HG02884 (cell line): ENCODE measurements at regions not wholly inside any gene's neighbourhood (a gene's known extent, or its start where the extent isn't known, plus 50 kb on each side); places are given as distances from the start of the nearest gene placed in this dataset.

ENCODE experiments used
- ATAC-seq: cut with Tn5 transposase; IDR thresholded peaks from one replicate; pipeline ENCODE4 v1.9.1; 2021; ENCODE audit warnings: mild to moderate bottlenecking, moderate library complexity; ENCODE audit not compliant: unreplicated experiment

DNA sequence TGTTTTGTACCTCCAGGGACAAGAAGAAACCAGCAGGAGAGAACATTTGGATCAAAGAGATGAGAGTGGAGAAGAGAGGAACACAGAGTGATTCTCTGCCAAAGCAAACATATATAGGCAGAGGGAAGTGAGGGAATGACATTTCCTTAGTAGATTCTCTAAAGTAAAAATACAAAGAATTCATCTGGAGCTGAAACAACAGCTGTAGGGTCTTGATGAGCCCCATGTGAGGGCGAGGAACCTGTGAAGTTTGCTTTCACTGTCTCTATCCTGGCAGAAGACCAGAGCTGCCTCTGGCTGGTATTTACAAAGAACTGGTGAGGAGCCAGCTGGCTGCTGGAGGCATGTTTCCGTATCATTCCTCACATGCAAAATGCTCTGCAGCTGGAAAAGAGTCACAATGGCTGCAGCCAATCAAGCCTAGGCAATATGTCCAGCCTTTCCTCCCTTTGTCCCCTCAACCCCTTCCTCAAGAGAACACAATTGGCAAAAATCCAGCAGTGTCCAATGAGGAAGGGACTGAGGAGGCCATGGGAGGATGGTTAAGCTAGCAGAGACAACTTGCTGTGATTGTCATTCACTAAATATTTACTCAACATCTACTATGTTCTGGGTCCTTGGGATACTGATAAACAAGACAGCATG, 122.5 kb downstream of the PHLDA1 start:
- ATAC-seq: no peak

DNA sequence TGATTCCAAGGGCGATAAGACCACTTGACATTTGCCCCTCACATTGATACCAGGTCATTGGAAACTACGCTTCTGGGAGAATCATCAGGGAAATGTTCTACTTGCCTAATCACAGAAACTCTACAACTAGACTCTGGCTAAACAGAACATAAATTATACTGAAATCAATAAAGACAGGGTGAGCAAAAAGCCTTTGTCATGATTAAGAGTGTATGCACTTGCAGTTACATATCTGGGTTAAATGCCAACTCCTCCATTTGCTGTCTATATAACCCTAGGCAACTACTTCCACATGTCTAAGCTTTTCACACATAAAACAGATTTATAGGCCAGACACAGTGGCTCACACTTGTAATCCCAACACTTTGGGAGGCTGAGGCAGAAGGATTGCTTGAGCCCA, 125.7 kb downstream of the PHLDA1 start:
- no peak for ATAC-seq

DNA sequence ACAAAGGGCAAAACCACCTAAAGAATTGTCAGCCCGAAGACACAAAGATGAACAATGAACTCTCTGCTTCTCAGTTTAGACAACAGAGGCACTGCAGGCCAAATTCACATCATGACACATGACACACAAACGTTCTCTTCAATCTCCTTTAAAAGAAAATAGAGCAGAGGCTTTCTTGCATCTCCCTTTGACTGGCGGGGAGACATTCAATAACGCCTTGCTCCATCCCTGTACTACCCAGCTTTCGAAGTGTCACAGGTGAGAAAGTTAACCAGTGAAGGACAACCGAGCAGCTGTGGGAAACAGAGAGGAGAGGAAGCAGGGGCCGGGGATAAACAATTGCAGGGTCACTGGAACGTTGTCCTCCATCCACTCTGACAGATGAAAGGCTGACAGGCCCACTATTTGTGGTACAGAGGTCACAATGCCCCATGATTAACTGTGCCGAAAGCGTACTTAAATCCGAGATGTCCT, 130.8 kb downstream of the PHLDA1 start:
- no peak for ATAC-seq

DNA sequence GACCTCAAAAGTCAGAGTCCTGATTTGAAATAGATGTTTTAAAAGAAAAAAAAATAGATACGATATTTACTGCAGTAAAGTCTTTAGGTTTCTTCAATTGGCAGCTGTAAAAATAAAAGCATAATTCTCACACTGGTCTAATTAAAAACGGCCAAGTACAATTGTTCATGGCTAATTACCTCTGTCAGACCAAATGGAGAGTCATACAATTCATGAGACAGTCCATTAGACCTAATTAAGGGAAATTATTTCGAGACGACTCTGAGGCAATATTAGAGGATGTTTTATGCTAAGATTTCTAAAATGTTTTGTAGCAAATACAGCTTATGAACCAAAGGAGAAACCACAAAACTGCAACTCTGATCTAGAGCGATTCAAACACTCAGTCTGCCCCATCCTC, 131.3 kb downstream of the PHLDA1 start:
- no peak for ATAC-seq

DNA sequence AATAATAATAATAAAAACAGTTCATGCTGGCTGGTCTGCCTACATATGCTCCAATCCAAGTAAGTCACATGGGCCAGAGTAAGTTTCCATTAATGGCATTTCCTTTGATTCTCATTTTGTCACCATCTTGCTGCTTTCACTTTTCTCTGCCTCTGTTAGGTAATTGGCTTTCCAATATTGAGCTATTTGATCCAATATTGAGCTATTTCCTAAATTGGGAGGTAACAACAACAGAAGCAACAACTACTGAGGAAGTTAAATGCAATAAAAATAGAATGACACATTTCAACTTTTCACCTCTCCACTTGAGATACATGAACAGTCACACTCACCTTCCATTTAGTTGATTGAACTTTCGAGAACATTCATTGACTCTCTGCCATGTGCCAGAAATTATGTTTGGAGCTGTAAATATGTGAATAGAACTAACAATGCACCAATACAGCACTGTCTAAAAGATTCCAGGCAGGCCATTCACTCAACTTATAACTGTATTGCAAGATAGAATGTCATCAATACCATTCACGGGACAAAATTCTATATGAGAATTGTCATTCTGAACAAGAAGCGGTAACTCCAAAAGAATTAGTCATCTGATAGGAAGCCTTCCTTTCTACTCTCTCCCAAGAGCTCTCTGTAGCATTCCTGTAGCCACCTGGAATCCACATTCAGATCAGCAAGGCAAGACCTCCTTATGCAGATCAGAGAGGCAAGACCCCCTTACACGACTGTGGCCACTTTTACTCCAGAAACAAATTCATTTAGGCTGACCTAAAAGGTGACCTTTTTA, 136.4 kb downstream of the PHLDA1 start:
- no peak for ATAC-seq

DNA sequence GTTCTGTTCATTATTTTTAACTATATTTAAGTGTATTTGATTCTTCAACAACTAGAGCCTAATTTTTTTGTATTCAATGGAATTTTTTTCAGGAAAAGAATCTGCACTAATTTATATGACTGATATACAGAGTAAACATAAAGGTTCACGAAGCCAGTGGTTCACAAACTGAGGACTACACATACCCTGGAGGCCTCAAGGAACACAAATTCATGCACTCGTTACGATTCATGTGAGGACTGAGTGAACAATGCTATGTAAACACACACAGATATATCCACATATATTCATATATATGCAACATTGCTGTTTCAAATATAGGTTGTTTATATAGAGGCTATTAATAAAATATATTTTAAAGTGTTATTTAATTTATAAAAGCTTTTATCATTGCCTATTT, 137.8 kb downstream of the PHLDA1 start:
- ATAC-seq: no peak

DNA sequence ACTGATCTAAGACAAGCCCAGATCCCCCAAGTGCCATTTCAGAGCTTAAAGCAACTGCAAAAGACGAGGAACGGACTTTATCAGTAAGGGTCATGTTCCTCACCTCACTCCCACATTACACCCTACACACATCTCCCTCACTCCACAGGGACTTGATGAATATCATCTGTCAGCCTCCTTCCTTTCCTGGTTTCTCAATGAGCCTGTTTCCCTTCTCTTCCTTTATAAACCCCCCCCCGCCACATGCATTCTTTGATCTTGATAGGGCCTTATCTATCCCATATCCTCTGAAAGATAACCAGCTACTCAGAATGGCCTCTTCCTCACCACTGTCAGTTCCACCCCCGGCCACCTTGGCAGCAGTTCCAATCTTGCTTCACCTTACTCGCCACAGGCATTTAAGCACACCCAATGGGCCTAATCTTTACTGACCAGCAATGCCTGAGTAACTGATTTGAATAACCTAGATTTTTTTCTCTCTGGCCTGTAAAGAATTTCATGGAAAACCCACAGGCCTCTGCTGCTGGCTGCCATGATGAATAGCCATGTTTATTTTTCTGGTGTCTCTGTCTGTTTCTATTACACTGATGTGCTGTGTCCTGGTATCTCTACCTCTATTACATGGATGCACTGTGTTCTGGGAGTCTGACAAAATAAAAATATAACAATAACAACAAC, 138.7 kb downstream of the PHLDA1 start:
- ATAC-seq: no peak

DNA sequence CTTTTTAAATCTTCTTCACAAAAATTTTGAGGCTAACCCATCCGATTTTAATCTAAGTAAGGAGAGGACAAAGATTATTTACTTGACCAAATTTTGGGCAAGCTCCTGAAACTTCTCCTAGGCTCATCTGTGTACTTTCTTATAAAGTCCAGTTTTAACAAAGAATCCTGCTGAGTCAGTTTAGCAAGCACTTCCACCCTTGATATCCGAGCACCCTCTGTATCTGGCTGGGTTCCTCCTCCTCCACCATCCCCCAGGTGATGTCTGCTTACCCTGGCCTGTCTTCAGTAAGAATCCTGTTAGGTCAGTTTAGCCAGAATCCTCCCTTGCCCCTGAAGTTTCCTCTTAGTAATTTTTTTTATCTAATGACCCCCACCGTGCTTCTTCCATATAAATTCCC, 140.5 kb downstream of the PHLDA1 start:
- no peak for ATAC-seq

DNA sequence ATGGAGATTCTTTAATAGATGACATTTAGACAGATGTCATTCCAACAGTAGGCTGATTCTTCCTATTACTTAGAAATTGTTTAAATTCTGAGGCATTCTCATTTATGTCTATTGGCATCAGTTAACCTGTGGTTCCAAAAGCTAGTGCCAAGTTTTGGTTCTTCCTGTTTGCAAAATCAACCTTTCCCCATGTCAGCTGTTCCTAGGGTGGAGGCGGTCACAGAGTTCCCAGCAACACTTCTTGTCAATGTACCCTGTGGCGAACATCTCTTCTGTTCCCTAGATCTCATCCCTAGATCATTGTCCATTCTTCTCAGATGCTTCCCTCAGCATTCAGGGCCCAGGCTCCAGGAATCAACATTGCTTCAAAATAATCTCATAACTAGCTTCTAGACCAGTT, 140.9 kb downstream of the PHLDA1 start:
- no peak for ATAC-seq

DNA sequence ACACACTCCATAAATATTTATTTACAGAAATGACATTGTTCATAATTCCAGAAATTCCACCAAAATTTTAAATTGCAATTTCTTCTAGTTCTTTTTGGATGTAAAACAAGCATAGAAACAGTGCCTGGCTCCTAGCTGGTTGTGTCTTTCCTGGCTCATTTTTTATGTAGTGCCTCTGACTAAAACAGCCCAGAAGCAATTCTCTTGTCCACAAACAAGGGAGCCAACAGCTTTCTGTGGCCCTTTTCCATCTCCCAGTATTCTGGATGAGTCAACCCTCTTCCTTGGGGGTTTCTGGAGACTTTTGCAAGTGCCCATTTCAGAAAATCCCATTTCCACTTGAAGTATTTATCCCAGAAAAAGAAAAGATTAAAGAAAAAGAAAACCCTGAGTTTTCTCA, 141.4 kb downstream of the PHLDA1 start:
- ATAC-seq: no peak

DNA sequence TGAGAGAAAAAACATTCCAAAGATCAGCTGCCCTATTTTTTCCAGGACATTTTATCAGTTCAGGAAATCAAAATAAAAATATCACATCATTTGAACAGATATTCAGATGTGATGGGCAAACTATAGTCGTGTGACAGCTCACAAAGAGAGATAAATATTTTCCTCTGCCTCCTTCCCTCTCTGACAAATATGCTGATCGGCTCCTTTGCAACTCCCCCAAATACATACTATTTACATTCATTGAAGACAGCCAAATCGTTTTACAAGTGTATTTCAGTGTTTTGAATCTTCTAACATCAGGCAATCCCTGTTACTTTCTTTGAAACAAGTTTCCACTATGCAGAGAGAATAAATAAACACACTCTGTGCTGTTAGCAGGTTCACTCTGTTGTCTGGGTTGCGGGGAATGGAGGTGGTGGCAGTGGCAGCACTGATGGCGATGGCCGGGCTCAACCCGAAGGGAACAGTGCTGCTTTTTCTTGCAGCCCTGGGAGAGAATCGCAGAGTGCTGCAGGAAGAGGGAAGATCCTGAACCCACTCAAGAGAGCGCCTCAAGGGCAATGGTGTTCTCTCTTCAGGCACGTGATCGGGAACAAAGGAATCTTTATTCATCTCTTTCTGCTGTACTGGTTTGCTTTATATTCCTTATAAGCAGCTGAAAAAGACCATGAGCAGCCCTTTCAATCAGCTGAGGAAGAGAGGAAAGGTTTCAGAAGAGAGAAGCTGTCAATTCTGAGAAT, 142.5 kb downstream of the PHLDA1 start:
- ATAC-seq: no peak

DNA sequence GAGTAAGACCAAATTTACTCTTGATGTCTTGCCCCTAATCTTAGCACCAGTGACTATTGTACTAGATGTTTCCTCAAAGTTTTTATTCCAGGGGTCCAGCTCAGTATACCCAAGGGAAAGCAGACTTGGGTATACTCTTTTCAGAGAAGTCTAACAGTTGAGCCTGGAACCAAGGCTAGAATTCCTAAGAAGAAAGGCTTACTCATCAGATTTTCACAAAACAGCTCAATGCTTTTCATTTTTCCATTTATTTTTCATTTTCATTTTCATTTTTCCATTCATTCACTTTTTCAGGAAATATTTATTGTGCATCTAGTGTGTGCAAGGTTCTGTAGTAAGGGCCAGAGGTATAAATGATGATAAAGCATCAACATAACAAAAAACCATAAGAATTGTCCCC, 143.2 kb downstream of the PHLDA1 start:
- ATAC-seq: no peak

DNA sequence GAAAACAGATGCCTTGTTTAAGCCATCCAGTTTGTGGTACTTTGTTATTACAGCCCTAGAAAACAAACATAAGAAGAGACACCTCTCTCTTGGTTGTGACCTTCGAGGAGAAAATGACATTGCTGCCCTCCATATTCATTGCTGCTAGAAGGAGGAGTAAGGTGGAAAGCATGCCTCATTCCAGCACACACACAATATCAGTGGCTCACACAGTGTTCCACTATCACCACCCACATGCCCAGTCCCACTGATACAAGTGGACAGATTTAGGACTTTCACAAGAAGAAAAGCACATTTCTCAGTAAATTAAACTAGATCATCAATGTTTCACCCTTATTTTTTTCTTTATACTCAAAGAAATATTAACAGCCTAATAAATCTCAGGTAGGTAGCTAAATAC, 143.6 kb downstream of the PHLDA1 start:
- no peak for ATAC-seq

DNA sequence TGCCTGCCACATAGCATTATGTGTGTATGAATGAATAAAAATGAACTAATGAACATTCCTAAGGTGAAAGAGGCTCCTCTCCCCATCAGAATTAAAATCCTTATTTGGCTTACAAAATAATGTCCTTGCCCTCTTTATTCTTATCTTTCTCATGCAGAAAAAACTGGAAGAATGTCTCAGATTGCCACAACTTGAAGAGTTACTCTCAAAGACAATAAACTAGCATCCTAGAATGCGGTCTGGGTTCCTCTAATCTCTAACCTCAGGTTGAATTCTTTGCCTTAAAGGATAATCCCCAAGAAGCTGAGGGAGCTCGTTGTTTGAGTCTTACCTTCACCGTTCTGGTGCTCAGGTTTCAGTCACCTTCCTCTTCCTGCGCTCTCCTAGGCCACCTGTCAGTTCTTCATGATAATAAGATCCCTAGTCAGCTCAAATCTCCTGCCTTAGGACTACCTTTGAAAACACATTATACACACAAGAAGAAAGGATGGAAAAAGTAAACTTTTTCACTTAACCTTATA, 147.1 kb downstream of the PHLDA1 start:
- ATAC-seq: no peak

DNA sequence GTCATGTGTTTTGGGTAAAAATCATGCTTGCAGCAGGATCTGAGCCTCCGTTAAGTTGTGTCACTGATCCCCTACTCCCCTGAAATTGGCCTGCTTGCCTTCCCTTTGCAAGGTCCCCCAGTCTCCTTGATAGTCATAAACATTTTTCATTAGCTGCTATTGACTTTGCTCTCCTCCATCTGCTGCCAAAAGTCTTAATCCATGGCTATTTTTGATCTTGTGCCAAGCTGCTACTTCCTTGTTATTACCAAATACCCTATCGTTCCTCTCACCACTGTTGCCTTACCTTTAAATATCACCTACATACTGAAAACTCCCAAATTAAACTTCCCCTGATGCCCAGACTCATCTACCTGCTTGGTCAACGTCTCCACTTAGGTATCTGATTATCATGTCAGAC, 148.3 kb downstream of the PHLDA1 start:
- ATAC-seq: no peak

DNA sequence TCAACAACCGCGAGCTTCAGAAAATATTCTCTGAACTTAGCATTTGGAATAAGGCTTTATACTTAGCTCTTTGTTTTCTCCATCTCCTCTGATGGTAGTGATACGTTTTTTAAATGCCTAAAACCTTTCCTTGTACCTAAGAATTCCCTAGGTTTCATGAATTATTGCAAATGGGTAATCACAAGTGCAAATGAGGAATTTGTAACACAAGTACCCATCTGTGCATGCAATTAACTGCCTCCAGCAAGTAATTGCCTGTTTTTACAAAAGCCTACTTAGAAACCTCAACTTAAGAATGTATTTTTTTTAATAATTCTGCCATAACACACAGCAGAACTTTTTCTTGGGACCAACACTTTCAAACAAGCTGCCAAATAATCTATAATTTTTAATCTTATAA, 149.2 kb downstream of the PHLDA1 start:
- no peak for ATAC-seq

DNA sequence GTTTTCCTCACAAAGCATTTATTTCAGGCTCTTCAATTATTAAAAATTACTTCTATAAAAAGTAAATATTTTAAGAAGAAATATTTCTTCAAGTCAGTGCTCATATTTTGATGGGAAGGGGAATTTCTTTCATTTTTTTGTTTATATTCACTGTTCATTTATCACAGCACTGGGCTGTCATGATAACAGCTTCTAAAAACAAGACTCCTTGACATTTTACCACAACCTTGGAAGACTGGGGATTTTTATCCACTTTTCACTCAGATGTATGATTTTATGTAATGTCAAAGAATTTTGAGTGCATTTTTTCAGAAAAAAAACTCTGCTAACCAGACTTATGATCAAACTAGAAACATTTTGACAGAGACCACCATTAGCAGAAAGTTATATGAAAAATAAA, 149.7 kb downstream of the PHLDA1 start:
- ATAC-seq: no peak

DNA sequence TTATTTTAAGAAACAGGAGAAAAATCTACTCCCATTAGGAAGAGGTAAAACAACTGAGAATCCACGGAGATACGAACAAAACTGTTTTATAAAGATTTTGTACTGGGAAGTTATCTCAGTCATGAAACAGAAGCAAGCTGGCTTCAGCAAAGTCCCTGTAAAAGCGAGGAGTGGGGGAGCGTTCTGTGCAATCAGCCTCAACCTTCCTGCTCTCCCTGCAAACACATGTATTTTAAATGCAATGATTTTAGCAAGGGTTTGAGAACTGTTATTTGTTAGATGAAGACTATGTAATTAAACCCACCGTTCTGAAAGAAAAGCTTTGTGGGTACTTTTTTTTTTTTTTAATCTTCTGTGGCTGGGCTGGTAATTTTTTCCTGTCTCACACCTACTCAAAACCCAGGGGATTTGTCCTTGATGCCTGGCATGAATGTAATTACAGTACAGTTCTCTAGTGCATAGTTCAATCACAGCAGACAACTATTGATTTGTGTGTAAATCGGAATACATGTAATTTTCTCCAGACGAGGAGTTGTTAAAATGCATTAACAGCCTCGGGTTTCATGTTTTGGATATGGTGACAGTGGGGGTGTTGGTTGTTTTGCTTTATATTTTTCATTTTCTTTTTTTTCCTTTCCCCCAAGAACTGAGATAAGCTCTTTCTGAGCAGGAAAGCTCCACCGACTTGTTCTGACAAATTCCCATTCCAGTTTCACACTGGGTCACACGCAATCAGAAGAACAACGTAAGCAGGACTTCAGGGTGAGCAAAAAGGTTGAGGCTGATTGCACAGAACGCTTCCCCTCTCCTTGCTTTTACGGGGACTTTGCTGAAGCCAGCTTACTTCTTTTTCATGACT, 153.6 kb downstream of the PHLDA1 start:
- no peak for ATAC-seq

DNA sequence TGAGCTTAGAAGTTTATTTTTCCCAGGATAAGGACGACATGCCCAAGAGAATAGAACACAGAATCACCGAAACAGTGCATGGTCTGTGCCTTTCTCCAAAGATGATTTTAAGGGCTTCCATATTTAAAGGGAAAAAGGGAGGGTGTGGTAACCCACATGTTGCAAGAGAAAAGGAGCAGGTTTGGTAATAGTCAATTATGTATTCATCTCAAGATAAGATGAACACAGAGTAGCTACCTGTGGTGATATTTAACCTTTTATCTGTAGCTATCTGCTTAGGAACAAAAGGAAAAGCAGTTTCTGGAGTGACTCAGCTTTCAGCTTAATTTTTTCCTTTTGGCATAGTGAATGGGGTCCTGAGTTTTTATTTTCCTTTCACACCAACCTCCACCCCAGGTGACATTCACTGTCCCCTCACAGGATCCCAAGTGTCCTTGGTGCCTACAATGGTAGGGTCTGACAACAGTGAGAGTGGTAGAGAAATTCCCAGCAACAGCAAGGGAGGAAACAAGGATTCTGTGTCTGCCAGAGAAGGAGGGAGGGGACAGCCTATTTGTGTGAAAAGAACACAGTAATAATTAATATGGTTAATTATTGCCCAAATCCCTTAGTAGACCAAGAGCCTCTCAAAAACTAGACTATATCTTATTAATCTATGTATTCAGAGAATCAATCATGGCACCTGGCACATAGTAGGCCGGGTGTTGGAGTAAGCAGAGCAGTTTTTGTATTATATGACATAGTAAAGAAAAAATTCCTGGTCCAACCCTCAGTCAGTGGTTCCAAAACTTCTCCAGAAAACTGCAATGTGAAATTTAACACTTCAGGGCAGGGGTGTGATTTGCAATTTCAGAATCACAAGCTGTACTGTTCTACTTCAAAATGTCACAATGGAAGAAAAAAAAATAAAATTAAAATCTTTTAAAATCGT, 154.5 kb downstream of the PHLDA1 start:
- no peak for ATAC-seq
